ENCODE measurements at regions not wholly inside any gene's neighbourhood (a gene's known extent, or its start where the extent isn't known, plus 50 kb on each side); places are given as distances from the start of the nearest gene placed in this dataset.

- DNase-seq (ENCODE audit: low read depth in 4 of 4, low spot score in 2 of 4): no peak
Observed at GRCh38 chr14:95387826-95388445, 68.2 kb upstream of the CLMN start.

DNA sequence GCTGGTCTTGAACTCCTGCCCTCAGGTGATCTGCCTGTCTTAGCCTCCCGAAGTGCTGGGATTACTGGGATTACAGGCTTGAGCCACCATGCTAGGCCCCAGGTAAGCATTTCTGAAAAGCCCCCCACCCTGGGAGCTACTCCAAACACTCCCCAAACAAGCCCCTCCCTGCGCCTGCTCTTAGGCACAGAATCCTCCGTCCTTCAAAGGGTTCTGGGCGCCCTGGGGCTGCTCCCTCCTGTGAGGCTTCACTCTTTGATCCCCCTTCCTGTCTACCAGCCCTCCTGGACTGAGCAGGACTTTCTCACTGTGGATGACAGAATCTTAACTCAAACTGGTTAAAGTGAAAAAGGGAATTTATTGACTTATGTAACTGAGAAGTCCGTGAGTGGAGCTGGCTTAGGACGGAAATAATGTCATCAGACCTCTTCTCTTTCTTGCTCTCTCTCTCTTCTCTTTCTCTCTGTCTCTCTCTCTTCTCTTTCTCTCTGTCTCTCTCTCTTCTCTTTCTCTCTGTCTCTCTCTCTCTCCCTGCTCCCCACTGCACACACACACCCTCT, 66.9 kb upstream of the CLMN start:
- no peak for DNase-seq (ENCODE audit: low read depth in 4 of 4, low spot score in 2 of 4)

GRCh38 chr14:95385701-95386100, 66.0 kb upstream of the CLMN start:
- DNase-seq (ENCODE audit: low read depth in 4 of 4, low spot score in 2 of 4): no peak

- DNase-seq (ENCODE audit: low read depth in 4 of 4, low spot score in 2 of 4): no peak
Observed at GRCh38 chr14:95382747-95383146, 63.0 kb upstream of the CLMN start.

- DNase-seq (ENCODE audit: low read depth in 4 of 4, low spot score in 2 of 4): no peak
Observed at GRCh38 chr14:95381726-95382125, 62.0 kb upstream of the CLMN start.

GRCh38 chr14:95380350-95381042, 60.8 kb upstream of the CLMN start:
- no peak for DNase-seq (ENCODE audit: low read depth in 4 of 4, low spot score in 2 of 4)

GRCh38 chr14:95379634-95380033, 59.9 kb upstream of the CLMN start:
- no peak for DNase-seq (ENCODE audit: low read depth in 4 of 4, low spot score in 2 of 4)

DNA sequence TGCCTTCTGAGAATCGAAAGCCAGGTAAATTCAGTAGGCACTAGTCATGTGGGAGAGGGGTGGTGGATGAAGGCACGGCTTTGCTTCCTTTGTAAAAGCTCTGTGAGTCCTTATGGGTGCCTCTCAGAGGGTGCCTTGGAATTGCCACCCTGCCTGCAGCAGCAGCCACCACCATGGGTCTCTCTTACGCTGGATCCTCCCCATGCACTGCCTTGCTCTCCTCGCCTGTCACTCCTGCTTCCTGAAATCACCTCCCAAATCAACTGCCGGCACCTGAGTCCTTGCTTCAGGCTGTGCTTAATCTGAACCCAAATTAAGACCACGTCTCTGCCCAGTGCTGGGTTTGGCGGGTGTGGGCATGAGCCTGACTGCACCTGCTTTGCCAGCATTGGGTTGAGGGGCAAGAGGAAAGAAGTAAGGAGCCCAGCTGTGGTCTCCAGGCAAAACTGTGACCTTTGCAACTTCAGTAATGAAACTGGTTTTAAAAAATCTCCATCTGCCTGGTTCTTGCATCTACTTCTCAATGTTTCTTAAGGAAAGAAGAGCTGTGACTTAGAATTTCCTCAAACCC, 55.9 kb upstream of the CLMN start:
- no peak for DNase-seq (ENCODE audit: low read depth in 4 of 4, low spot score in 2 of 4)

DNA sequence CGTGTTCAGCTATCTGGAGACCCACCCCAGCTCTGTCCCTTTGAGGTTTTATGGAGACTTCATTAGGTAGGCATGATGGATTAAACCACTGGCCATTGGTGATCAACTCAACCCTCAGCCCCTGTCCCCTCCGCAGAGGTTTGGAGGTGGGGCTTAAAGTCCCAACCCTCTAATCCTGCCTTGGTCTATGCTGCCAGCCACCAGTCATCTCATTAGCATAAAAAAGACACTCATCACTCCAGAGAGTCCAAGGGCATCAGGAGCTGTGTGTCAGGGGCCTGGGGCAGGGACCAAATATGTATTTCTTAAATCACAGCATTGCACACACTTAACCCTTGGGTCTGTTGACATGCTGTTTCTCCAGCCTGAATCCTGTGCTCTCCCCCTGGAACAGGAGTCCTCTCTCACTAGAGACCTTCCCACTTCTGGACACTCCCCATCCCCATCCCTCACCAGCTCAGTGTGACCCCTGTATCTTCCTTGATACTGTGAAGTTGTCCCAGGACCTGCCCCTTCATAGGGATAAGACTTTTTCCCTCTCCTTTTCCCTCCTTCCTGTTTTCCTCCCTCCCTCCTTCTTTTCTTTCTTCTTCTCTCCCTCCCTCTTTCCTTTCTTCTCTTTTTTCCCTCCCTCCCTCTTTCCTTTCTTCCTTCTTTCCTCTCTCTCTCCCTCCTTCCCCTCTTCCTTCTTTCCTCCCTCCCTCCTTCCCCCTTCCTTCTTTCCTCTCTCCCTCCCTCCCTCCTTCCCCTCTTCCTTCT, 54.7 kb upstream of the CLMN start:
- no peak for DNase-seq (ENCODE audit: low read depth in 4 of 4, low spot score in 2 of 4)

DNA sequence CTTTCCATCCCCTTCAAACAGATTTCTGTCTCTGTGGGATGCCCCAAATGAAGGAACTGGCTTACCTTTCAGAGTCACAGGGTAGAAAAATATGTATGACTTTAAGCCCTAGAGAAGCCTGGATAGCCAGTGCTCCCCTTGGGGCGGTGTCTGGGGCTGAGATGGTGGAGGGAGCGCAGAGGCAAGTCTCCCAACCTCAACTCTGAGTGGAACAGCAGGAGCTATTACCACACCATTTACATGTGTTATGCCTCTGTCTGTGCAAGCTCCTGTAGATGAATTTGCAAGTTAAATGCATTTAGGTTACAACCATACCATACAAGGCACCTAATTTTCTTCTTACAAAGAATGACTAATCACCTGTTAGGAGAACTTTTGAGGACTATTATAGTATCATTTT, 50.4 kb upstream of the CLMN start:
- DNase-seq (ENCODE audit: low read depth in 4 of 4, low spot score in 2 of 4): no peak
